CD4-positive, alpha-beta T cell treated with Interleukin-17A for 4 hours (primary cell): ENCODE measurements at regions not wholly inside any gene's neighbourhood (a gene's known extent, or its start where the extent isn't known, plus 50 kb on each side); places are given as distances from the start of the nearest gene placed in this dataset.

Source experiments
- DNase-seq: peaks from one replicate; pipeline ENCODE4 v3.0.0-alpha.2; 2020; ENCODE audit warnings: mixed read lengths

- DNase-seq = no peak
Measured at GRCh38 chr6:144854654-144855053, 569.5 kb downstream of the UTRN start.

GRCh38 chr6:144855375-144855774 lies 570.2 kb downstream of the UTRN start:
- DNase-seq = no peak

GRCh38 chr6:144855812-144856531 lies 570.8 kb downstream of the UTRN start:
- no peak for DNase-seq

- no peak for DNase-seq
Measured at GRCh38 chr6:144856622-144857021, 571.5 kb downstream of the UTRN start.

- no peak for DNase-seq
Measured at GRCh38 chr6:144857086-144857485, 572.0 kb downstream of the UTRN start.

- DNase-seq = no peak
Measured at GRCh38 chr6:144862769-144863168, 577.6 kb downstream of the UTRN start.

- DNase-seq = no peak
Measured at GRCh38 chr6:144867761-144868160, 582.6 kb downstream of the UTRN start.

GRCh38 chr6:144870782-144871181 lies 585.6 kb downstream of the UTRN start:
- DNase-seq = no peak

- DNase-seq = no peak
Measured at GRCh38 chr6:144873623-144874378, 588.7 kb downstream of the UTRN start.

- DNase-seq = no peak
Measured at GRCh38 chr6:144876689-144877088, 591.6 kb downstream of the UTRN start.

- DNase-seq = no peak
Measured at GRCh38 chr6:144877118-144877517, 592.0 kb downstream of the UTRN start.

- DNase-seq = no peak
Measured at GRCh38 chr6:144878577-144878976, 593.4 kb downstream of the UTRN start.

GRCh38 chr6:144879436-144879835 lies 594.3 kb downstream of the UTRN start:
- DNase-seq = no peak

GRCh38 chr6:144882425-144882824 lies 597.3 kb downstream of the UTRN start:
- no peak for DNase-seq

GRCh38 chr6:144883915-144884314 lies 598.8 kb downstream of the UTRN start:
- DNase-seq = no peak

- no peak for DNase-seq
Measured at GRCh38 chr6:144885817-144886216, 600.7 kb downstream of the UTRN start.

GRCh38 chr6:144886682-144887081 lies 601.5 kb downstream of the UTRN start:
- DNase-seq = no peak

GRCh38 chr6:144888621-144889020 lies 603.5 kb downstream of the UTRN start:
- no peak for DNase-seq

GRCh38 chr6:144893680-144894151 lies 608.6 kb downstream of the UTRN start:
- DNase-seq = no peak

- DNase-seq = no peak
Measured at GRCh38 chr6:144894240-144894639, 609.1 kb downstream of the UTRN start.

GRCh38 chr6:144895313-144896278 lies 610.5 kb downstream of the UTRN start:
- DNase-seq = no peak

- no peak for DNase-seq
Measured at GRCh38 chr6:144896289-144896688, 611.2 kb downstream of the UTRN start.

- no peak for DNase-seq
Measured at GRCh38 chr6:144896871-144897270, 611.7 kb downstream of the UTRN start.
